Cardiac muscle cell (in vitro differentiated cells and primary cell): ENCODE measurements at regions not wholly inside any gene's neighbourhood (a gene's known extent, or its start where the extent isn't known, plus 50 kb on each side); places are given as distances from the start of the nearest gene placed in this dataset.
A peak's percentile ranks its signal among the peaks of the same experiment; 100 is the strongest.

Experiments used
- DNase-seq, 2 donors: peaks; one replicate each; pipeline versions ENCODE4 v3.0.0 to v3.0.0-alpha.2; 2010 to 2017; ENCODE audit warnings: low read depth in 1 of 2, low spot score in 1 of 2
- H3K27ac ChIP-seq: fragments of 200-600 bp; sonication (generic); 2 replicates; pipeline ENCODE4 v1.5.1; 2016
- H3K27me3 ChIP-seq: fragments of 200-600 bp; sonication (generic); 2 replicates; pipeline ENCODE4 v1.6.0; 2016; ENCODE audit warnings: control low read depth
- H3K36me3 ChIP-seq: fragments of 200-600 bp; sonication (generic); 2 replicates; pipeline ENCODE4 v1.5.1; 2016; ENCODE audit warnings: control low read depth
- H3K4me1 ChIP-seq: fragments of 200-600 bp; sonication (generic); 2 replicates; pipeline ENCODE4 v1.8.1; 2017; ENCODE audit warnings: low read depth, mild to moderate bottlenecking, mixed run types
- H3K4me3 ChIP-seq: fragments of 200-600 bp; sonication (generic); 2 replicates; pipeline ENCODE4 v1.5.1; 2016; ENCODE audit warnings: mild to moderate bottlenecking
- H3K9me3 ChIP-seq: fragments of 200-600 bp; sonication (generic); 2 replicates; pipeline ENCODE4 v1.5.1; 2017; ENCODE audit warnings: low read depth, mild to moderate bottlenecking, control low read depth
- TF ChIP-seq, protein P1 (sequence below): IDR thresholded peaks from 2 replicates; pipeline ENCODE4 v1.5.1; 2012; ENCODE audit warnings: low read depth, mild to moderate bottlenecking, low read length

DNA sequence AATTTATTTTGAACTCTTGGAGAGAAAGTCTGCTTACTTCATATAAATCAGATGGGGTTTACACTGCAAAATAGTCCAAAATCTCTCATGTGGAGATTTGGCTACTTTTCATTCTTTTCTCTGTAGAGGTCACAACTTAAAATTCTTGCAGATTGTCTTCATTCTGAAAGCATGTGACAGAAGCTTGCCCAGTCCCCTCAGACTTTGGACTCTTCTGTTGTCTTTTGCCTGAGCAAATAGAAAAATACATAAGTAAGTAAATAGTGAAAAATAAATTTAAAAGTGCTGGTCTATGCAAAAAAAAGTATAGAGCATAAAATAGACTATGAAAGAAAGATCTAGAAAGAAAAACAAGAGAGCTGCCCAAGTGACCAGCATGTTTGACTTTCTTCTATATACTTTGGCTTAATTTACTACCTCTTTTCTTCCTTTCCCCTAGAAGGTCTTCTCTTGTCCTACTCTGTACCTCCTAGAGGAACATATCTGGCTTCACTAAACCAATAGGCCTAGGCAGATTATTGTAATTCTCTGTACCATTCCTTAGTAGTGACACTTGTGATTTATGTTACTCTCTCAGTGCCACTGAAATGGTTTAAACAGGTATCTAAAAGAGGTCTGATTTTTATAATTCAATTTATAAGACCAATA lies 260.9 kb downstream of the TENT5A start:
- H3K9me3 ChIP-seq: no peaks in the 10 kb centered on the region
- no peak overlapping the region for H3K4me3 ChIP-seq
- no peaks in the 10 kb centered on the region for H3K27me3 ChIP-seq
- no peak for DNase-seq
- no peak overlapping the region for H3K27ac ChIP-seq
- H3K36me3 ChIP-seq: no peaks in the 10 kb centered on the region
- H3K4me1 ChIP-seq: no peaks in the 10 kb centered on the region
- TF ChIP-seq, protein P1, sequence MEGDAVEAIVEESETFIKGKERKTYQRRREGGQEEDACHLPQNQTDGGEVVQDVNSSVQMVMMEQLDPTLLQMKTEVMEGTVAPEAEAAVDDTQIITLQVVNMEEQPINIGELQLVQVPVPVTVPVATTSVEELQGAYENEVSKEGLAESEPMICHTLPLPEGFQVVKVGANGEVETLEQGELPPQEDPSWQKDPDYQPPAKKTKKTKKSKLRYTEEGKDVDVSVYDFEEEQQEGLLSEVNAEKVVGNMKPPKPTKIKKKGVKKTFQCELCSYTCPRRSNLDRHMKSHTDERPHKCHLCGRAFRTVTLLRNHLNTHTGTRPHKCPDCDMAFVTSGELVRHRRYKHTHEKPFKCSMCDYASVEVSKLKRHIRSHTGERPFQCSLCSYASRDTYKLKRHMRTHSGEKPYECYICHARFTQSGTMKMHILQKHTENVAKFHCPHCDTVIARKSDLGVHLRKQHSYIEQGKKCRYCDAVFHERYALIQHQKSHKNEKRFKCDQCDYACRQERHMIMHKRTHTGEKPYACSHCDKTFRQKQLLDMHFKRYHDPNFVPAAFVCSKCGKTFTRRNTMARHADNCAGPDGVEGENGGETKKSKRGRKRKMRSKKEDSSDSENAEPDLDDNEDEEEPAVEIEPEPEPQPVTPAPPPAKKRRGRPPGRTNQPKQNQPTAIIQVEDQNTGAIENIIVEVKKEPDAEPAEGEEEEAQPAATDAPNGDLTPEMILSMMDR: no peak

DNA sequence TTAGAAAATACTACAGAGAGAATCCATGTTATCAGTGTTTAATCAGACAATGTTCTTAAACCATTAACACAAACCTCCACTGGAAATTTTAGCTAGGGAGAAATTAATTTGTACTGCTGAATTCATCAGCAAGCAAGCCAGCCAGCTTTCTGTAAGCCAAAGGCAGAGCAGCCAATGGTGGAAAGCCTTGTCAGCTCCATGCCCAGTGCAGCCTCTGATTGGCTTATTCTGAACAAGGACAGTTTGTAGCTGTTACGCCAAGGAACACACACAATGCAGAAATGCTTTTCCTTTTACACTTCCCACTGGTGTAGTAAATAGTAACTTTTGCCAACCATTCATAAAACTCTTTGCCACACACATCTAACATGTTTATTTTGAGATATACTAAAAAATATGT lies 265.0 kb downstream of the TENT5A start:
- H3K36me3 ChIP-seq: no peaks in the 10 kb centered on the region
- TF ChIP-seq, protein P1: no peak
- no peaks in the 10 kb centered on the region for H3K9me3 ChIP-seq
- DNase-seq: peak in 1 of 2 donors; percentile 76
- no peaks in the 10 kb centered on the region for H3K4me1 ChIP-seq
- H3K27ac ChIP-seq: no peak overlapping the region
- no peaks in the 10 kb centered on the region for H3K27me3 ChIP-seq
- H3K4me3 ChIP-seq: no peak overlapping the region

DNA sequence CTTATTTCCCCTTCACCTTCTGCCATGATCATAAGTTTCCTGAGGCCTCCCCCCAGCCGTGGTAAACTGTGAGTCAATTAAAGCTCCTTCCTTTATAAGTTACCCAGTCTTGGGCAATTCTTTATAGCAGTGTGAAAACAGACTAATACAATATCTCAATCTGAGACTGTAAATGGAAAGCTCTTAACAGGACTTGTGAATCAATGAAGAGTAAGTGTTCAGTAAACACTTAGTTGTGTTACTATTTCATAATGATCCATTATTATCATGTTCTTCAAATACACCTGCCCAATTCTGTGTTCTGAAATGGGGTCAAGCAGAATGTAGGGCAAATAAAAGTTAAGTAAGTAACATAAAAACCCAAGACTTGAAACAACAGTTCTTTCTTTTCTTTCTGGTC lies 266.2 kb downstream of the TENT5A start:
- Histone ChIP-seq H3K4me1 (no peaks in the 10 kb centered on the region), H3K27ac (no peak overlapping the region), H3K4me3 (no peak overlapping the region), H3K9me3 (no peaks in the 10 kb centered on the region), H3K36me3 (no peaks in the 10 kb centered on the region), H3K27me3 (no peaks in the 10 kb centered on the region)
- TF ChIP-seq, protein P1: no peak
- DNase-seq: no peak

DNA sequence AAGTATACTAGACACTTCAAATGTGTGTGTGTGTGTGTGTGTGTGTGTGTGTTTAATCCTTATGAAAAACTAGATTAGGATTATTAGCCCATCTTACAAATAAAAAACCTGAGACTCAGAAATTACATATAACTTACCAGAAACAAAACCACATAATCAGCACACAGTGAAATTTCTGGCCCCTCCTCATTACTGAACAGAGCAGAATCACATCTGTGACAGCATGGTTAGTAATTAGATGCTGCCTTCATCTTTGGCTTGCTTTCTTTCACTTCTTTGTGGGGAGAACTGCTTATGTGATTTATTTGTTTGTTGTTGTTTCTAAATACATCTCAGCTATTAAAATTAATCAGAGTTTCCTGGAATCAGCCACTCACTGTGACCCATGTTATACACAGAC lies 267.1 kb downstream of the TENT5A start:
- Histone ChIP-seq H3K27ac (no peak overlapping the region), H3K4me3 (no peak overlapping the region), H3K9me3 (no peaks in the 10 kb centered on the region), H3K36me3 (no peaks in the 10 kb centered on the region), H3K27me3 (no peaks in the 10 kb centered on the region), H3K4me1 (no peaks in the 10 kb centered on the region)
- TF ChIP-seq, protein P1: no peak
- no peak for DNase-seq

DNA sequence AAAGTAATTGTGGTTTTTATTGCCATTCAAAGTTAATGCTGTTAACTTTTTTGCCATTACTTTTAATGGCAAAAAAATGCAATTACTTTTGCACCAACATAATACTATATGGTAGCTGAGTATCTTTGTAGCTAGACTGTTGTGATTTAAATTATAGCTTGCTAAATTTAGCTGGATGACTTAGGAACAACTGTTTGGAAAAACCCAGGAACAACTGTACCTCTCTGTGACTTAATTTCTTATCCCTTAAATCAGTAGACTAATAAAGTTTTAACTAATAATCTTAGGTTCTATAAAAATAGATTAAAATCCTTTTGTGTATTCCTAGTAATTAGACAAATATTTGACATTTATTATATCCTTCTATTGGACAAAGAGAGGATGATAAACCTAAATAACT lies 268.2 kb downstream of the TENT5A start:
- Histone ChIP-seq H3K4me1 (no peaks in the 10 kb centered on the region), H3K27me3 (no peaks in the 10 kb centered on the region), H3K4me3 (no peak overlapping the region), H3K36me3 (no peaks in the 10 kb centered on the region), H3K9me3 (no peaks in the 10 kb centered on the region), H3K27ac (no peak overlapping the region)
- TF ChIP-seq, protein P1: no peak
- DNase-seq: no peak
